SIG-M5 treated with dmso at 0.1 percent for 504 hours (cell line): ENCODE measurements at regions not wholly inside any gene's neighbourhood (a gene's known extent, or its start where the extent isn't known, plus 50 kb on each side); places are given as distances from the start of the nearest gene placed in this dataset.
"Not testable (repeated sequence)": the region's sequence is repeated elsewhere in the genome, so short reads cannot be mapped to it uniquely, and the experiment has no call there.

ENCODE experiments used
- DNase-seq: peaks from one replicate; lab custom pipeline; 2025; ENCODE audit not compliant: unreplicated experiment; lab: John Stamatoyannopoulos, UW

GRCh38 chr4:127379499-127379898 is 253.3 kb upstream of the INTU start:
- no peak for DNase-seq

GRCh38 chr4:127379948-127380347 is 252.8 kb upstream of the INTU start:
- DNase-seq = not testable (repeated sequence)

GRCh38 chr4:127383666-127384065 is 249.1 kb upstream of the INTU start:
- DNase-seq = no peak

DNA sequence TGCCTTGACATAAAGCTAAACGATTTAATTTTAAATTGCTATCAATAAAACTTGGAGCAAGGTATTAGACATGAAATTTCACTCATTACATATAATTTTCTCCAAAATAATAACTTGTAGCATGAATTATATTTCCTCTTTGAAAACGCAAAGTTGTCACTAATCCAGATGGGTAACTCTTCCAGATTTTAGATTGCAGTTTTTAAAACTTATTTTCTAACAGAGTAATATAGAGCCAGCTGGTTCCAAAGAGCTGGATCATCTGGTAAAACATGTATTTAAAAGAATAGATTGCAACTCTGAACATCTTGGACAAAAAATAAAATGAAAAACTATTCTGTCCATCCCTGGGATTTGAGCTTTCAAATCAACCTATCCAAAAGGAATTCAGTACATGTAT is 238.2 kb upstream of the INTU start:
- no peak for DNase-seq

DNA sequence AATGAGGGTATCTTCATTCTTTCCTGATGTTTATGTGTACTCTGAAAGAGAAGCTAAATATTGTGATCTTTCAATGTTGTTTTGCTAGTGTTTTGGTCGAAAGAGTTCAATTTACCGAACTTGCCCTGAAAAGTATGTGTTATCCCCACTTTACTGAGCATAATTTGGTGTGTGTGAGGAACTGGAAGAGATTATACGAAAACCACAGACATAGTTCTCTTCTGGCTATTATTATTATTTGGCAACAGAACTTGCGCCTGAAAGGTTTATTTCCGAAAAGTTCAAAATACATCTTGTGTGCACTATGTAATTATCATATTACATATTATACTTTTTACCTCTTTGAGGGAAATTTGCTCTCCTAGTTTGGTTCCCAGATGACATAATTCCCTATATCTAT is 232.5 kb upstream of the INTU start:
- DNase-seq = no peak

DNA sequence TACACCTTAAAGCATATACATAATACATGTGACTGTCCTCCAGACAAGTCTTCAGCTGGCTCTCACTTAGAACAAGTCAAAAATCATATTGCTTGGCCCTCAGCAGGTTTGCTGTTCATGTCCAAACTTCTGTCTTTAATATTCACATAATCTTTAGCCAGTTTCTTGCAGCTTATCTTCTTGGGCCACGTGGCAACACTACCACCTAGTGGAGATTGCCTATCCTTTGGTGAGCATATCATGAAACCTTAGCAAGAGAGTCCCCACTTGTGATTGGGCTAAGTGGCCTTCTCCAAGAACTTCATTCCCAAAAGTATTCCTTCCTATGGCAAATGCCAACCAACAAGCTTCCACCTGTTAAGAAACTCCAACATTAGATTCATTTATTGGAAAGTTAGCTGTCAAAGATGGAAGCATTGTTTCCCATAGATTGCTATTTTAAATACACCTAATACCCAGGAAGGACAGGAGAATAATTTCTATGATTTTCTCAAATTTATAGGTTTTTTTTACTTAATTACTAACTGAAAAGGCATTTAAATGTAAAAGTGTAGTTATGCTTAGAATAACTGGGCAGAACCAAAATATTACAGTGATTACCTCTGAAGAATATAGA is 231.9 kb upstream of the INTU start:
- DNase-seq = peak; percentile 73

- no peak for DNase-seq
Observed at GRCh38 chr4:127403471-127404084, 229.2 kb upstream of the INTU start.

DNA sequence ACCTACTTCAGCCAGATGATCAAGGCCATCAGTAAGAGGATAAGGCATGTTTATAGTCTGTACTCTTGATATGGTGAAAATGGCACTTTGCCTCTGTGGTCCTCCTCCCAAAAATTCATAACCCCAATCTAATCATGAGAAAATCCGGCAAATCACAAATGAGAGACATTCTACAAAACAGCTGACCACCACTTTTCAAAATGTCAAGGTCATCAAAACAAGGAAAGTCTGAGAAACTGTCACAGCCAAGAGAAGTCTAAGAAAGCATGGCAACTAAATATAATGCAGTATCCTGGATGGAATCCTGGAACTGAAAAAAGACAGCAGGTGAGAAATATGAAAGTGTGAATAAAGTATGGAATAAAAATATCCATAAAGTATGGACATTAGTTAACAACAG is 226.6 kb upstream of the INTU start:
- DNase-seq = no peak

GRCh38 chr4:127407572-127407971 is 225.2 kb upstream of the INTU start:
- DNase-seq = not testable (repeated sequence)

DNA sequence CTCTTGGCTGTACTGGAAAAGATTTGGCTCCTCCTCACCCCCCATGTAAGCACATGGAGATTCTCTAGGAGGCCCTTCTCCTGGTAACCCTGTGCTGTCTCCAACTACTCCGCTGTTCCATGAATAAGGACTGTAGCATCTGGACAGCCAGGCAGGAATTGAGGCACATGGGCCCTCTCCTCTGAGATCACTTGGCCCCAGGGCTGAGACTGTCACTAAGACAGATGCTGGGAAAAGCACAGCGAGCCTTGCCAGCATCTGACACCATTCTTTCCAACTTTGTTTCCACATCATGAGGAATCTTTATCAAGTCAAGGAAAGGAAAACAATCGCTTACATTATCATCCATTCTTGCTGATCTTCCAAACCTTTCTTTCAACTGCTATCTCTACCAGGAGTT is 222.6 kb upstream of the INTU start:
- DNase-seq = no peak

DNA sequence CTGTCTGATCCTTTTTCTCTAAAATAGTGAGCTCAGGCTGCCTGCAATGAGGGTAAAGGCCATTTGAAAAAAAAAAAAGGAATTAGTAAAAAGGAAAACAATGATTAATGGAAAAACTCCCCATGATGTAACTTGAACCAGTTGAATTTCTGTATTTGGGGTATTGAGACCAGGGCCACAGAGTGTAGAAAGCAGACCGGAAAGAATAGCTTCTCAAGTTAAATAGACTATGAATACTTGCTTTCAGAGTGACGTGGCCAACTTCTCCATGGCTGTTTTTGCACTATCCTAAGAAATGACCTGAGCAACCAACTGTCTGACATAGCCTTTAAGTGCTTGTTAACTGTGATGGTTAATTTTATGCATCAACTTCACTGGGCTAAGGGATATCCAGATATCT is 222.1 kb upstream of the INTU start:
- no peak for DNase-seq

- no peak for DNase-seq
Observed at GRCh38 chr4:127414951-127415606, 217.7 kb upstream of the INTU start.

DNA sequence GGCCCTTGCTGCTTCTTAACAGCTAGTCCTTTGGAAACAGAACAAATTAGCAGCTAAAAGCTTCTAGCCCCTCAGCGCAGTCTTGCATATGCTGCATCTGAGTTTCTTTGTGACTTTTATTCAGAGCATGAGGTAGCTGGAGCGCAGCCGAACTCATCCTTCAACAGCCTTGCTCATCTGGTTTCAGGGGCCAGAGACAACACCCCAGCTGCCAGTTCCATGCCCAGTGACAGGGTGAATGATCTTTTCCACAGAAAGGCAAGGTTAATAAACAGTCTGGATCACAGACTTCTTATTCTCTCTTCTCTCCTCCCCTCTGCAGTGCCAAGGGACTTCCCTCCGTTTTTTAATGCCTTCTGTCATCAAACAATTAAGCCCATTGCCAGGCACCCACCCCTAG is 216.6 kb upstream of the INTU start:
- DNase-seq = no peak

GRCh38 chr4:127417885-127418535 is 214.7 kb upstream of the INTU start:
- DNase-seq = no peak

DNA sequence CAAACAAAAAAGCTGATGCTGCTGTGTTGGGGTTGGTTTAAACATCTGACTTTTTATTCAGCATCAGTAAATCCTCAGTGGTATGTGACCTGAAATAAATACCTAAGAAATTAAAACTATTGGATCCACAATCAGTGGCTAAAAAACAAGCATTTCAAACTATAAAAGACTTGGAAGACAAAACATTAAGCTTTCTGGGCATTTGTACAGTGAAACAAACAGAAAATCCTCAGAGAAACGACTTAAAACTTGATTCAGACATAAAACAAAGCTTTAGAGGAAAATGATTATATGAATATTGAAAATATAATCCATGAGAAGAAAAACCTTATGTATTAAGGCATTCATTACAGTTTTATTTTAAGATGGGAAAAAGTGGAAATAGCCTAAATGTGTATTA is 213.3 kb upstream of the INTU start:
- DNase-seq = no peak

- DNase-seq = no peak
Observed at GRCh38 chr4:127421437-127421836, 211.3 kb upstream of the INTU start.

GRCh38 chr4:127425202-127425845 is 207.4 kb upstream of the INTU start:
- DNase-seq = no peak

DNA sequence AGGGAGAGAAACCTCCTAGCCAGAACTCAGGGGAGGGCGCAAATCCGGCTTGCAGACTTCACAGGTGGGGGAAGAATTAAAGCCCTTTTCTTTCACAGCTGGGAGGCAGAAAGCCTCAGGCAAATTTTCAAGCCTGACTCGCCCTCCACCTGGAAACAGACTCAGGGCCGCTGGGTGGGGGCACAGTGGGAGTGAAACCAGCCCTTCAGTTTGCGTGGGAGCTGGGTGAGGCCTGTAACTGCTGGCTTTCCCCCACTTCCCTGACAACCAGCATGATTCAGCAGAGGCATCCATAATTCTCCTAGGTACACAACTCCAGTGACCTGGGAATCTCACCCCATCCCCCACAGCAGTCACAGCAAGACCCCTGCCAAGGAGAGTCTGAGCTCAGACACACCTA is 206.9 kb upstream of the INTU start:
- DNase-seq = no peak

DNA sequence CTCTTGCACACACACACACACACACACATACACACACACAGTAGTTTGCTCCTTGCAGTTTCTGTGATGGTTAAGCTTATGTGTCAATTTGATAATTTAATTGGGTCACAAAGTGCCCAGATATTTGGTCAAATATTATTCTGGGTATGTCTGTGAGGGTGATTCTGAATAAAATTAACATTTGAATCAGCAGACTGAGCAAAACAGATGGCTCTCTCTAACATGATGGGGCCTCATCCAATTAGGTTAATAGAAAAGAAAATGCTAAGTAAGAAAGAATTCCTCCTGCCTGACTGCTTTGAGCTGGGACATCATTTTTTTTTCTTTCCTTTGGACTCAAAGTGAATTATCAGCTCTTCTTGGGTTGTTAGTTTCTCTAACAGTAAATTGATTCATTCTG is 191.2 kb upstream of the INTU start:
- DNase-seq = no peak

GRCh38 chr4:127445471-127445870 is 187.3 kb upstream of the INTU start:
- DNase-seq = no peak

DNA sequence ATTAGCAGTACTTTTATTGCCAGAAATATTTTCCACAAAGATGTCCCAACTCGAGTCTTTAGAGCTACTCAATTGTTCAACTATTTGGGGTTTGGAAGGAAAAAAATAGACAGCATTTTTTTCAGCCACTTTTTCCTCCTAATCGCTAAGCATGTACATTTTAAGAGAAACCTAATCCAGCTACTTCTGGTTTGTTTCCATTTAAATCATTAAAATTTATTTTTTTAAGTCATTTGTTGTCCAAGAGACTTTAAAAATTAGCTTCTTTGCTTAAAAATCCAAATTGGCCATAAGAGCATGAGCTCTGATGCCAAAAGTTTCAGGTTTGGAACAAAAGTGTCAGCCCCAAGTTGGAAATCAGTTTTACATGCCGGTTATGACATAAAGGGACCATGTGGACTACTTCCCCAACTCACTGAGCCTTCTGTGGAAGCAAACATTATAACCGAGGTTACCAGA is 186.3 kb upstream of the INTU start:
- no peak for DNase-seq

- DNase-seq = no peak
Observed at GRCh38 chr4:127448986-127449385, 183.8 kb upstream of the INTU start.
